PC-9 (cell line): ENCODE measurements at regions not wholly inside any gene's neighbourhood (a gene's known extent, or its start where the extent isn't known, plus 50 kb on each side); places are given as distances from the start of the nearest gene placed in this dataset.

ENCODE experiments used
- BruUV-seq: library from RNA; stranded (reverse); fragments of 400-500 nt; replicated peaks from 2 replicates; lab custom pipeline; 2021; lab: Mats Ljungman, UMichigan
- CTCF ChIA-PET: fragments of 300-600 bp; sonication (Branson Sonifier 250); formaldehyde crosslinking; loops from one replicate; lab custom pipeline; 2022; ENCODE audit warnings: antibody characterized with exemption; lab: Charles Lee
- POLR2A ChIA-PET: fragments of 300-600 bp; sonication (Branson Sonifier 250); formaldehyde crosslinking; loops from one replicate; lab custom pipeline; 2022; ENCODE audit warnings: antibody characterized with exemption; ENCODE audit not compliant: unreplicated experiment; lab: Charles Lee
- DNase-seq, 2 experiments: peaks; one replicate each; pipeline versions ENCODE4 v3.0.0 to v3.0.0-alpha.2; 2015 to 2022; ENCODE audit warnings: mixed read lengths in 1 of 2
- H2AFZ ChIP-seq: fragments of 200-600 bp; sonication (generic); 2 replicates; pipeline ENCODE4 v1.8.1; 2017; ENCODE audit warnings: antibody characterized with exemption
- H3F3A ChIP-seq: fragments of 200-600 bp; sonication (generic); 2 replicates; pipeline ENCODE4 v1.8.1; 2017; ENCODE audit warnings: antibody characterized with exemption, mild to moderate bottlenecking, low read depth; ENCODE audit not compliant: insufficient read depth
- H3K27ac ChIP-seq: fragments of 200-600 bp; sonication (generic); 2 replicates; pipeline ENCODE4 v1.6.1; 2016; ENCODE audit warnings: mixed run types
- H3K27me3 ChIP-seq: fragments of 200-600 bp; sonication (generic); 2 replicates; pipeline ENCODE4 v1.6.1; 2016; ENCODE audit warnings: low read depth, mixed run types; ENCODE audit not compliant: insufficient read depth
- H3K36me3 ChIP-seq: fragments of 200-600 bp; sonication (generic); 2 replicates; pipeline ENCODE4 v1.6.1; 2016; ENCODE audit warnings: low read depth, mixed run types
- H3K4me1 ChIP-seq: fragments of 200-600 bp; sonication (generic); replicated peaks from 2 replicates; pipeline ENCODE4 v1.6.1; 2016; ENCODE audit warnings: mixed run types; ENCODE audit not compliant: insufficient read depth
- H3K4me2 ChIP-seq: fragments of 200-600 bp; sonication (generic); 2 replicates; pipeline ENCODE4 v1.6.1; 2017; ENCODE audit warnings: mixed run types
- H3K4me3 ChIP-seq: fragments of 200-600 bp; sonication (generic); 2 replicates; pipeline ENCODE4 v1.6.1; 2016; ENCODE audit warnings: mixed run types
- H3K79me2 ChIP-seq: fragments of 200-600 bp; sonication (generic); 2 replicates; pipeline ENCODE4 v1.6.1; 2017; ENCODE audit warnings: low read depth, mixed run types
- H3K9me2 ChIP-seq: fragments of 200-600 bp; sonication (generic); 2 replicates; pipeline ENCODE4 v1.8.1; 2017; ENCODE audit warnings: mild to moderate bottlenecking; ENCODE audit not compliant: insufficient read depth
- H3K9me3 ChIP-seq: fragments of 200-600 bp; sonication (generic); 2 replicates; pipeline ENCODE4 v1.8.1; 2016; ENCODE audit warnings: low read depth; ENCODE audit not compliant: insufficient read depth
- H4K20me1 ChIP-seq: fragments of 200-600 bp; sonication (generic); 2 replicates; pipeline ENCODE4 v1.8.1; 2017; ENCODE audit not compliant: insufficient read depth
- CTCF ChIP-seq: fragments of 200-600 bp; sonication (generic); conservative IDR thresholded peaks from 2 replicates; pipeline ENCODE4 v1.6.1; 2017; ENCODE audit warnings: mixed run types, antibody characterized with exemption, mild to moderate bottlenecking, moderate library complexity
- EZH2 ChIP-seq: fragments of 200-600 bp; sonication (generic); IDR thresholded peaks from 2 replicates; pipeline ENCODE4 v1.8.0; 2017; ENCODE audit warnings: antibody characterized with exemption, low read depth
- intact Hi-C: fragments of 100-400 bp; cut with micrococcal nuclease; formaldehyde crosslinking; loops from one replicate; pipeline ENCODE4 v1.10.0; 2022; ENCODE audit not compliant: unreplicated experiment

- no peaks in the 10 kb centered on the region for H4K20me1 ChIP-seq
- DNase-seq, result no peak
- H3K4me3 ChIP-seq, result no peak overlapping the region
- H3K36me3 ChIP-seq, result no peaks in the 10 kb centered on the region
- POLR2A ChIA-PET, result no interaction called here
- no peaks in the 10 kb centered on the region for H3K79me2 ChIP-seq
- no peak overlapping the region for H3K27ac ChIP-seq
- H3K27me3 ChIP-seq, result peaks cover 15% of the 10 kb centered on the region; the same call in 1 of the 2 replicates
- TF ChIP-seq CTCF (no peak), EZH2 (no peak)
- no TSS peak for BruUV-seq
- H2AFZ ChIP-seq, result no peak overlapping the region
- H3K9me3 ChIP-seq, result no peaks in the 10 kb centered on the region
- H3K9me2 ChIP-seq, result no peaks in the 10 kb centered on the region
- no peak overlapping the region for H3K4me2 ChIP-seq
- CTCF ChIA-PET, result no interaction called here
- intact Hi-C loops, result no loop called here
- no peaks in the 10 kb centered on the region for H3F3A ChIP-seq
- no peaks in the 10 kb centered on the region for H3K4me1 ChIP-seq
These were observed 189.3 kb downstream of the PTPRU start for GRCh38 chr1:29425631-29426030.

- no peaks in the 10 kb centered on the region for H3K79me2 ChIP-seq
- BruUV-seq, result no TSS peak
- H3K4me3 ChIP-seq, result no peak overlapping the region
- ChIA-PET CTCF (no interaction called here), POLR2A (no interaction called here)
- H2AFZ ChIP-seq, result no peak overlapping the region
- no peaks in the 10 kb centered on the region for H3F3A ChIP-seq
- peaks cover 4% of the 10 kb centered on the region; the same call in 1 of the 2 replicates for H3K27me3 ChIP-seq
- DNase-seq, result no peak
- intact Hi-C loops, result no loop called here
- H3K4me1 ChIP-seq, result no peaks in the 10 kb centered on the region
- no peaks in the 10 kb centered on the region for H4K20me1 ChIP-seq
- no peak overlapping the region for H3K27ac ChIP-seq
- no peak overlapping the region for H3K4me2 ChIP-seq
- TF ChIP-seq EZH2 (no peak), CTCF (no peak)
- no peaks in the 10 kb centered on the region for H3K36me3 ChIP-seq
- H3K9me2 ChIP-seq, result no peaks in the 10 kb centered on the region
- no peaks in the 10 kb centered on the region for H3K9me3 ChIP-seq
These were observed 187.9 kb downstream of the PTPRU start for GRCh38 chr1:29424266-29424665.

GRCh38 chr1:29420202-29420601 is 183.9 kb downstream of the PTPRU start:
- H3K27me3 ChIP-seq, result peaks cover 4% of the 10 kb centered on the region; the same call in 1 of the 2 replicates
- H3K79me2 ChIP-seq, result no peaks in the 10 kb centered on the region
- ChIA-PET POLR2A (interaction anchor here (0.5 kb wide), 1 partner anchor 10 kb away, joined by 4 read pairs; no protein-coding TSS in a partner anchor), CTCF (no interaction called here)
- H3K4me2 ChIP-seq, result no peak overlapping the region
- no peaks in the 10 kb centered on the region for H3K9me3 ChIP-seq
- no peaks in the 10 kb centered on the region for H3F3A ChIP-seq
- H3K9me2 ChIP-seq, result no peaks in the 10 kb centered on the region
- TF ChIP-seq EZH2, result no peak
- TF ChIP-seq CTCF, result no peak
- H2AFZ ChIP-seq, result no peak overlapping the region
- H4K20me1 ChIP-seq, result no peaks in the 10 kb centered on the region
- no TSS peak for BruUV-seq
- no peaks in the 10 kb centered on the region for H3K36me3 ChIP-seq
- intact Hi-C loops, result no loop called here
- H3K4me1 ChIP-seq, result no peaks in the 10 kb centered on the region
- H3K4me3 ChIP-seq, result no peak overlapping the region
- no peak overlapping the region for H3K27ac ChIP-seq
- DNase-seq, result no peak
